Common myeloid progenitor, CD34-positive (primary cell): ENCODE measurements at regions not wholly inside any gene's neighbourhood (a gene's known extent, or its start where the extent isn't known, plus 50 kb on each side); places are given as distances from the start of the nearest gene placed in this dataset.

Experiments
- CTCF ChIA-PET: fragments of 350-600 bp; sonication (Branson Sonifier 250); formaldehyde crosslinking; loops from one replicate; lab custom pipeline; 2021; ENCODE audit warnings: antibody characterized with exemption; lab: Charles Lee
- POLR2A ChIA-PET: fragments of 350-600 bp; sonication (Branson Sonifier 250); formaldehyde crosslinking; loops from one replicate; lab custom pipeline; 2021; ENCODE audit warnings: antibody characterized with exemption; lab: Charles Lee
- DNase-seq, 3 donors: peaks; one replicate each; pipeline versions ENCODE4 v3.0.0 to v3.0.0-alpha.2; 2013
- H3K27ac ChIP-seq, 2 experiments: 1 replicate in 1 of 2; 2 replicates in 1 of 2; pipeline ENCODE4 v1.7.0; 2013; ENCODE audit warnings: inconsistent platforms in 2 of 2, low read length in 2 of 2, mild to moderate bottlenecking in 2 of 2, low read depth in 1 of 2, moderate library complexity in 1 of 2; ENCODE audit not compliant: severe bottlenecking in 2 of 2, insufficient read depth in 1 of 2, poor library complexity in 1 of 2
- H3K27me3 ChIP-seq, 5 experiments: replicated peaks in 2 of 5; 1 replicate in 3 of 5; 2 replicates in 2 of 5; pipeline versions ENCODE4 v1.6.1 to v1.7.0; 2013; ENCODE audit warnings: low read length in 4 of 5, mild to moderate bottlenecking in 2 of 5, moderate library complexity in 2 of 5, inconsistent platforms in 1 of 5; ENCODE audit not compliant: insufficient read depth in 5 of 5, control insufficient read depth in 4 of 5
- H3K36me3 ChIP-seq, 4 experiments: 1 replicate in 2 of 4; 2 replicates in 2 of 4; pipeline versions ENCODE4 v1.6.1 to v1.7.0; 2013; ENCODE audit warnings: low read length in 3 of 4, control low read depth in 1 of 4, mild to moderate bottlenecking in 1 of 4; ENCODE audit not compliant: control insufficient read depth in 4 of 4, insufficient read depth in 4 of 4
- H3K4me1 ChIP-seq, 4 experiments: 1 replicate in 3 of 4; 2 replicates in 1 of 4; pipeline versions ENCODE4 v1.6.1 to v1.7.1; 2013; ENCODE audit warnings: low read length in 3 of 4, mild to moderate bottlenecking in 3 of 4, control low read depth in 1 of 4, inconsistent platforms in 1 of 4, moderate library complexity in 1 of 4; ENCODE audit not compliant: control insufficient read depth in 4 of 4, insufficient read depth in 4 of 4; ENCODE audit errors: control extremely low read depth in 1 of 4
- H3K4me3 ChIP-seq, 7 experiments: 1 replicate in 4 of 7; 2 replicates in 3 of 7; pipeline versions ENCODE4 v1.5.1 to v1.7.0; 2013; ENCODE audit warnings: mild to moderate bottlenecking in 7 of 7, low read length in 6 of 7, moderate library complexity in 6 of 7, inconsistent platforms in 2 of 7, low read depth in 2 of 7, control low read depth in 1 of 7; ENCODE audit not compliant: insufficient read depth in 4 of 7, control insufficient read depth in 1 of 7; ENCODE audit errors: extremely low read depth in 1 of 7
- H3K9me3 ChIP-seq, 5 experiments: 1 replicate in 4 of 5; 2 replicates in 1 of 5; pipeline versions ENCODE4 v1.6.1 to v1.7.1; 2013; ENCODE audit warnings: low read length in 4 of 5, mild to moderate bottlenecking in 2 of 5, inconsistent platforms in 1 of 5, low read depth in 1 of 5, moderate library complexity in 1 of 5; ENCODE audit not compliant: control insufficient read depth in 4 of 5, insufficient read depth in 2 of 5; ENCODE audit errors: control extremely low read depth in 1 of 5
- WGBS: methylation state at CpG from one replicate; pipeline ENCODE4 v1.1.5; 2013; ENCODE audit not compliant: insufficient coverage; 5-methylcytosine and 5-hydroxymethylcytosine counted together

DNA sequence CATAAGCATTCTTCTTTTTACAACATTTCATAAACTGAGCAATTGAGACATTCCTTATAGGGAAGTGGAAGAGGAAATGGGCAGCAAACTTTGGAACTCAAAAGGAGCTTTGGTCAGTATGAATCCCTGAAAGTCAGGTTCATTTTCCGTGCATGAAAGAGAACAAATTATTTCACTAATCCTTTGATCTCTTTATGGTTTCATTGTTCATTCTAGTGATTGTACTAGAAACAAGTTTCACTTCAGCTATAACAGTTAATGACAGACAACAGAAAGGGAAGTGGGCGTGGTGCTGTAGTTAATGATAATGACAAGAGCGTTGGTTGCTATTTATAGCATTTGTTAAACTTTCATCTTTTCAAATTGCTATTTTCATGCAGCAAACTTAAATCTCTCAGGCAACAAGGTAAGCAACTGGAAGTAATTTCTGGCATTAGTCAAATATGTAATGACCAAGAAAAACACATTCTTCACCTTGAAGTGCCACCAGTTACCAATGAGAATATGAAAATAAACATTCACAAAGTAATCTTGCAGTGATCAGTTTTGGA lies 98.4 kb downstream of the AREG start:
- Histone ChIP-seq H3K27me3 (no peaks in the 10 kb centered on the region), H3K9me3 (no peaks in the 10 kb centered on the region), H3K27ac (peak overlapping the region in 1 of 2 experiments; percentile 67), H3K4me3 (peak overlapping the region in 4 of 7 experiments; percentile 2 to 48 (median 28)), H3K36me3 (no peaks in the 10 kb centered on the region), H3K4me1 (peaks cover 10 to 27% (median 11%) of the 10 kb centered on the region in 4 experiments)
- DNase-seq: peak; percentile 52 to 91 (median 82)
- ChIA-PET CTCF (interaction anchor here (0.6 to 6.1 kb wide), 5 partner anchors 8 to 133 kb away, joined by 3 to 34 read pairs (median 5); no protein-coding TSS in a partner anchor), POLR2A (no interaction called here)
- no CpG with 5 or more reads among the region's 3 CpGs for WGBS

DNA sequence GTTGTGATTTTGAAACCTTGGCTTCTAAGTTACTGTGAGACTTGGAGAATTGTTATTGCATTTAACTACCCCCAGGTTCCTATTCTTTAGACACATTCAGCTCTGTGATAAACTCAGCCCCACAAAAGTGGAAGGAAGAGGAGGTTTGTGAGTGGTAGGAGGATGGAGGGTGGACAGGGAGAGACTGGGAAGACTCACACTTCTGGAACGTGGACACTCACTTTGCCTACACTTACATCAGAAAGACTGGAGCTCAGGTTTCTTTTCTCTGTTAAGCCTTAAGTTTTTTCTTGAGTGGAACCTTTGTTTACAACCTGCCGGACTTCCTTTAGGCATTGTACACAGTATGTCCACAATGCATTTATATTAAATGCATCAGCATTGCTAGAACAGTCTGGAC lies 99.0 kb downstream of the AREG start:
- ChIA-PET POLR2A (no interaction called here), CTCF (interaction anchor here (0.6 to 6.1 kb wide), 9 partner anchors 9 to 132 kb away, joined by 3 to 34 read pairs (median 4); no protein-coding TSS in a partner anchor)
- peak in 1 of 3 donors; percentile 21 for DNase-seq
- no peaks in the 10 kb centered on the region for H3K36me3 ChIP-seq
- no peaks in the 10 kb centered on the region for H3K27me3 ChIP-seq
- H3K4me1 ChIP-seq: peaks cover 10 to 27% (median 11%) of the 10 kb centered on the region in 4 experiments
- no peak overlapping the region for H3K4me3 ChIP-seq
- WGBS: 60% methylated on average over 2 of the region's 2 CpGs
- no peak overlapping the region for H3K27ac ChIP-seq
- H3K9me3 ChIP-seq: no peaks in the 10 kb centered on the region

DNA sequence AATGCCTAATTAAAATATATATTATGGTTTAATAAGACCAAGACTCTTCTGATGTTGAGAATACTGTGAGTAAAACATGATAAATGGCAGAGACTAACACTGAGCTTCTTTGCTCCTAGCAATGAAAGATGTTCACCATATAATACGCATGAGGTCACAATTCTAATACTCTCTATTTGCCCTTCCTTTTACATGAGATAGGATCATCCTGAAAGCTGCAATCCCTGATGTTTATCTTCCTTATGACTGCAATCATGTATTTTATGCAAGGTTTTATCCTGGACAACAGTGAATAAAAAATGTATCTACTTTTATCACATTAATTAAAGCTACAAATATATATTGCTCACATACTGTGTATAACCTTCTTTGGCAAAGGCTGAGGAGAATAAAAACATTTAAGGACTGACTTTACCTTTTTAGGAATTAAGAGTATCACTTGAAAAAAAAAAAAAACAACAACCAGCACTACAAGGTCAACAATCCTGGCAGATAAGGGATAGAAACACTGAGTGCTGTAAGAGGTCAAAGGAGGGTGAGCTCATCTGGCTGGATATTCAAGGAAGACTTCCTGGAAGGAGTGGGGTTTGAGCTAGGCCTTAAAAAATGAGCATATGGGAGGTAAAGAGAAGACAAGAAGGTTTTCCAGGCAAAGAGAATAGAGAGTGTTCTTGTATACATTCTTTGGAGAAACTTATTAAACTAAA lies 99.9 kb downstream of the AREG start:
- Histone ChIP-seq H3K9me3 (no peaks in the 10 kb centered on the region), H3K4me1 (peaks cover 10 to 27% (median 11%) of the 10 kb centered on the region in 4 experiments), H3K4me3 (no peak overlapping the region), H3K27ac (no peak overlapping the region), H3K36me3 (no peaks in the 10 kb centered on the region), H3K27me3 (no peaks in the 10 kb centered on the region)
- ChIA-PET POLR2A (no interaction called here), CTCF (interaction anchor here (1.1 to 6.1 kb wide), 8 partner anchors 9 to 131 kb away, joined by 3 to 34 read pairs (median 4); no protein-coding TSS in a partner anchor)
- DNase-seq: no peak
- no CpG with 5 or more reads among the region's 1 CpG for WGBS

DNA sequence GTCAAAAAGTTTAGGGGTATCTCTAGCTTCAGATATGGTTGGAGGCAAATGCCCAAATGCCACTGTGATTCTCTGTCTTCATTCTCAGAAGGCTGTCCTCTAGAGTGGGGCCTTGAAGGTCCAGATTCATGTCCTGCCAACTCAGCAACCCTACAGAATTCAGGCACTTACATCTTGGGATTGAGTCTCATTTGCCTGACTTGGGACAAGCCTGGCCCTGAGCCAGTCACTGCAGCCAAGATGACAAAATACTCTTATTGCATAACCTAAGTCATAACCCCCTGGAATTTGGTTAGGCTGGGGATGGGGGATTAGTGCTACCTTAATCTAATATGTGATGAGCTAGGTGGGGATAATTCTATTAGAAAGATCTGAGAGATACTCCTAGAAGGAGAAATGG lies 100.5 kb downstream of the AREG start:
- Histone ChIP-seq H3K9me3 (no peaks in the 10 kb centered on the region), H3K36me3 (no peaks in the 10 kb centered on the region), H3K27ac (no peak overlapping the region), H3K4me3 (no peak overlapping the region), H3K4me1 (peaks cover 10 to 27% (median 11%) of the 10 kb centered on the region in 4 experiments), H3K27me3 (no peaks in the 10 kb centered on the region)
- ChIA-PET CTCF (interaction anchor here (1.3 to 3.5 kb wide), 3 partner anchors 8 to 76 kb away, joined by 3 to 10 read pairs (median 4); no protein-coding TSS in a partner anchor), POLR2A (no interaction called here)
- no peak for DNase-seq

DNA sequence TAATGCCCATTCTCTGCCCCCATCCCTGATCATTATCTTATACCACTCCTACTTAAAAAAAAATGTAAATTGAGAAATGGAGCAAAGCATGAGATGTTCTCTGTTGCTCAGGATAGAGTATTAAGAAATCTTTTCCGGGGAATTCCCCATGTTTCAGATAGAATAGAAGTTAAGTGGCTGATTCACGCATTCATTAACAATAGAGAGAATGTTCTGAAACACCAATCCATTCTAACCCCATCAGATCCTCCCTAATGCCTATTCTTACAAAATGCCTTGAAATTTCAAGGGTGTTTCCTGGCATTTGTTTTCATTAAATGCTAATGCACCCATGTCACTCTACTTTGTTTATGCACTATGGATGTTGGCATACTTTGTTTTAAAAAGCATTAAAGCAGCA lies 101.1 kb downstream of the AREG start:
- no peaks in the 10 kb centered on the region for H3K36me3 ChIP-seq
- H3K27ac ChIP-seq: no peak overlapping the region
- no peaks in the 10 kb centered on the region for H3K27me3 ChIP-seq
- ChIA-PET CTCF (interaction anchor here (3.5 kb wide), 1 partner anchor 15 kb away, joined by 10 read pairs; no protein-coding TSS in a partner anchor), POLR2A (no interaction called here)
- no peak for DNase-seq
- H3K9me3 ChIP-seq: no peaks in the 10 kb centered on the region
- no peak overlapping the region for H3K4me3 ChIP-seq
- WGBS: 100% methylated on average over 2 of the region's 2 CpGs
- peaks cover 10 to 27% (median 11%) of the 10 kb centered on the region in 4 experiments for H3K4me1 ChIP-seq

DNA sequence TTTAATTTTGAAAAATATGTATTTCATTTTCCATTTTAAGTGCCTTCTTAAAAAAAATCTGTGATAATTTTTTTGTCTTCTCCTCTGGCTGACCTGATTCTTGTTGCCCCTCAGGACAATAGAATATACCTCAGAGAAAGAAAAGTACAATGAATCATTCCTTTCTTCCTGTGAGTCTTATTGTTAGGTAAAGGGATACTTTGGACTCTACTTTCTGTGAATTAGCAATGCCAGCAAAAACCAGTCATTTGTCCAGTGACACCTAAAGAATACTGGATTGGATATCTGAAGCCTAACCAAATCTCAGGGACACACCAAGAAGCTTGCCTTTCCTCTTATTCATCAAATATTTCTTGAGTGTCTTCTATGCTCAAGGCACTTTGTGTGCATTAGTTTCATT lies 102.1 kb downstream of the AREG start:
- Histone ChIP-seq H3K27ac (no peak overlapping the region), H3K9me3 (no peaks in the 10 kb centered on the region), H3K36me3 (no peaks in the 10 kb centered on the region), H3K4me1 (peaks cover 10 to 21% (median 11%) of the 10 kb centered on the region in 4 experiments), H3K4me3 (no peak overlapping the region), H3K27me3 (no peaks in the 10 kb centered on the region)
- no peak for DNase-seq
- POLR2A ChIA-PET: no interaction called here
- CTCF ChIA-PET: no interaction called here

DNA sequence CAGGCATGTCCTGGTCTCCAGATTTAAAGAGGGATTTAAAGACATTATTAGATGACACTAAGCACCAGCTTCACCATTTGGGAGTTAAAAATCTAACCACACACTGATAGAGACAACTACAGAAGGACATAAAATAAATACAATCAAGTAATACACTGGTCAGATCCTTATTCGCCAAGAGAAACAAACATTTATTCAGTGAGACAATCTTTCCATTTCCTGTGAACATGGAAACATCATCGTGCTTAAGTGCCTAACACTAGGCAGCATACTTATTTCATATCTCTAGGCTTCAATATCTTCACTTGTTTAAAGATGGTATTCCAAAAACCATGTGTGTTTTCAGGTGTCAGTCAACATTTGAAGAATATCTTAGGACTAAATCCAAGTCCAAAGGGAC lies 103.6 kb downstream of the AREG start:
- no peaks in the 10 kb centered on the region for H3K27me3 ChIP-seq
- ChIA-PET CTCF (interaction anchor here (1.5 to 1.6 kb wide), 2 partner anchors 75 to 127 kb away, joined by 3 read pairs; no protein-coding TSS in a partner anchor), POLR2A (no interaction called here)

More for the DNA sequence above, 103.6 kb downstream of the AREG start:
- no peaks in the 10 kb centered on the region for H3K9me3 ChIP-seq
- H3K4me3 ChIP-seq: no peak overlapping the region
- WGBS: 100% methylated on average over 2 of the region's 2 CpGs
- peaks cover 2 to 9% (median 5%) of the 10 kb centered on the region in 4 experiments for H3K4me1 ChIP-seq
- no peak overlapping the region for H3K27ac ChIP-seq
- no peak for DNase-seq
- H3K36me3 ChIP-seq: no peaks in the 10 kb centered on the region
